HepG2 (cell line): ENCODE measurements at regions not wholly inside any gene's neighbourhood (a gene's known extent, or its start where the extent isn't known, plus 50 kb on each side); places are given as distances from the start of the nearest gene placed in this dataset.
A peak's percentile ranks its signal among the peaks of the same experiment; 100 is the strongest.

Experiments
- ATAC-seq: fragments of 200-7000 bp; cut with Tn5 transposase; 3 replicates; pipeline ENCODE4 v1.9.1; 2020; ENCODE audit warnings: mild to moderate bottlenecking, moderate library complexity
- BruUV-seq: library from RNA; stranded (reverse); fragments of 400-500 nt; replicated peaks from 2 replicates; lab custom pipeline; 2021; lab: Mats Ljungman, UMichigan
- CTCF ChIA-PET: fragments of 300-600 bp; formaldehyde crosslinking; extraction: SDS; loops from one replicate; lab custom pipeline; 2021; ENCODE audit warnings: low total read pairs, inconsistent platforms, low intra/inter-chr PET ratio; lab: Yijun Ruan, JAX
- POLR2A ChIA-PET: fragments of 350-600 bp; sonication (Branson Sonifier 250); formaldehyde crosslinking; loops from one replicate; lab custom pipeline; 2020; ENCODE audit warnings: antibody characterized with exemption, inconsistent platforms; lab: Yijun Ruan, JAX
- DNase-seq: peaks from one replicate; pipeline ENCODE4 v3.0.0-alpha.2; 2015; ENCODE audit warnings: low spot score
- FAIRE-seq: peaks from 3 replicates; lab custom pipeline; 2011; peaks lifted over from hg19 to GRCh38; lab: Jason Lieb, UNC
- H2AFZ ChIP-seq: one replicate; pipeline ENCODE4 v1.6.1; 2011; ENCODE audit warnings: low read length, inconsistent platforms
- H3K27ac ChIP-seq: fragments of 300-600 bp; 3 replicates; pipeline ENCODE4 v1.8.0; 2011; ENCODE audit warnings: mixed run types, mild to moderate bottlenecking, mixed read lengths, low read length, inconsistent platforms; ENCODE audit not compliant: insufficient read depth; ENCODE audit errors: extremely low read length
- H3K27me3 ChIP-seq, 2 experiments: fragments of 200-600 bp in 1 of 2; 2 replicates in 1 of 2; 3 replicates in 1 of 2; pipeline versions ENCODE4 v1.6.0 to v1.8.0; 2011; ENCODE audit warnings: low read length in 2 of 2, mild to moderate bottlenecking in 2 of 2, moderate library complexity in 2 of 2, inconsistent platforms in 1 of 2; ENCODE audit not compliant: insufficient read depth in 2 of 2, control insufficient read depth in 1 of 2
- H3K36me3 ChIP-seq, 2 experiments: fragments of 200-600 bp in 1 of 2; replicated peaks in 1 of 2; 2 replicates in 1 of 2; 3 replicates in 1 of 2; pipeline versions ENCODE4 v1.5.1 to v1.8.0; 2011; ENCODE audit warnings: low read length in 2 of 2, inconsistent platforms in 1 of 2; ENCODE audit not compliant: insufficient read depth in 2 of 2, control insufficient read depth in 1 of 2
- H3K4me1 ChIP-seq: 2 replicates; pipeline ENCODE4 v1.5.1; 2012; ENCODE audit warnings: low read length, inconsistent platforms; ENCODE audit not compliant: insufficient read depth
- H3K4me2 ChIP-seq: 2 replicates; pipeline ENCODE4 v1.6.0; 2011; ENCODE audit warnings: low read depth, low read length, inconsistent platforms
- H3K4me3 ChIP-seq, 3 experiments: fragments of 200-600 bp in 1 of 3; sonication (generic), shearing (Covaris generic) in 1 of 3; replicated peaks in 1 of 3; 2 replicates each; pipeline ENCODE4 v1.5.1; 2011 to 2016; ENCODE audit warnings: low read length in 3 of 3, inconsistent platforms in 2 of 3, low read depth in 2 of 3, mild to moderate bottlenecking in 2 of 3, control low read depth in 1 of 3, mixed read lengths in 1 of 3; ENCODE audit not compliant: insufficient read depth in 1 of 3
- H3K79me2 ChIP-seq: one replicate; pipeline ENCODE4 v1.6.1; 2011; ENCODE audit warnings: low read length, inconsistent platforms; ENCODE audit not compliant: insufficient read depth
- H3K9ac ChIP-seq: 2 replicates; pipeline ENCODE4 v1.6.0; 2011; ENCODE audit warnings: mild to moderate bottlenecking, low read depth, low read length, inconsistent platforms; ENCODE audit not compliant: insufficient read depth
- H3K9me3 ChIP-seq: 2 replicates; pipeline ENCODE4 v1.5.1; 2012; ENCODE audit warnings: mild to moderate bottlenecking, low read length
- H4K20me1 ChIP-seq: 2 replicates; pipeline ENCODE4 v1.6.0; 2011; ENCODE audit warnings: inconsistent platforms, mild to moderate bottlenecking, low read length, moderate library complexity; ENCODE audit not compliant: insufficient read depth
- BCL6 ChIP-seq: IDR thresholded peaks from 2 replicates; pipeline ENCODE4 v1.6.1; 2016; ENCODE audit warnings: missing genetic modification reagents, missing compliant biosample characterization
- CERS6 ChIP-seq: sonication (generic); formaldehyde crosslinking; IDR thresholded peaks from 2 replicates; pipeline ENCODE4 v1.5.0; 2020; ENCODE audit warnings: missing genetic modification reagents
- FOXC1 ChIP-seq: sonication (generic); formaldehyde crosslinking; IDR thresholded peaks from 2 replicates; pipeline ENCODE4 v1.8.0; 2022; ENCODE audit warnings: mild to moderate bottlenecking, missing genetic modification reagents, borderline replicate concordance
- ZNF503 ChIP-seq: sonication (generic); formaldehyde crosslinking; IDR thresholded peaks from 2 replicates; pipeline ENCODE4 v1.4.0; 2020; ENCODE audit warnings: missing genetic modification reagents
- WGBS: methylation state at CpG from one replicate; pipeline ENCODE4 v1.1.6; 2017; ENCODE audit warnings: low lambda C conversion rate; 5-methylcytosine and 5-hydroxymethylcytosine counted together
- in situ Hi-C: cut with HindIII; loops from 2 replicates; pipeline ENCODE4 v1.10.0; 2017; ENCODE audit warnings: low pct_unique_long_range_greater_than_20kb; ENCODE audit not compliant: extremely low pct_ligation_motif_present
- intact Hi-C: fragments of 100-400 bp; cut with micrococcal nuclease; formaldehyde crosslinking; loops from one replicate; pipeline ENCODE4 v1.10.0; 2022; ENCODE audit not compliant: unreplicated experiment
- TF ChIP-seq, protein P1 (sequence below), 2 experiments: IDR thresholded peaks; 2 replicates each; pipeline ENCODE4 v1.6.1; 2011 to 2012; ENCODE audit warnings: low read length in 2 of 2, borderline replicate concordance in 1 of 2, low read depth in 1 of 2, mild to moderate bottlenecking in 1 of 2, moderate library complexity in 1 of 2
- TF ChIP-seq, protein P2 (sequence below): sonication (generic); formaldehyde crosslinking; IDR thresholded peaks from 2 replicates; pipeline ENCODE4 v1.9.0; 2021; ENCODE audit warnings: missing genetic modification reagents, borderline replicate concordance

DNA sequence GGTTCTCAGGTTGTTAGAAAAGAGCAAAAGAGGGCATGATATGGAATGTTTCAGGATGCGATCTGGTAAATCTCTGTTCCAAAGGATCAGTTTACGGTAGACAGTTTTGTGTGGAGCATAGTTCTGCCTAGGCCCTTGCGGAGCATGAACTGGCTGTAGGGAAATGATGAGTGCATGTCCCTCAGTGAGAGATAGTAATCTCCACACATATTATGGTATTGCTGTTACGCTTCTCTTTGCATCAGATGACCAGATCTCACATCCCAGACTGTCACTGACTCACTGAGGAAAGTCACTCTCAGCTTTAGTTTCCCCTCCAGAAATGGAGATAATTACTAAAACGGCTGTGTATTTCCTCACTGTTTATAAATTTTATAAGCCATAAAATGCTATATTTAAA is 836.0 kb downstream of the JRKL start:
- Histone ChIP-seq H3K36me3 (no peaks in the 10 kb centered on the region), H2AFZ (peak overlapping the region; percentile 6), H3K9me3 (no peaks in the 10 kb centered on the region), H3K9ac (no peak overlapping the region), H3K4me3 (no peak overlapping the region), H4K20me1 (no peaks in the 10 kb centered on the region), H3K4me1 (no peaks in the 10 kb centered on the region), H3K4me2 (no peak overlapping the region), H3K27ac (no peak overlapping the region), H3K79me2 (no peaks in the 10 kb centered on the region), H3K27me3 (no peaks in the 10 kb centered on the region)
- ATAC-seq (no peak), FAIRE-seq (no peak), DNase-seq (no peak)
- WGBS, result 25% methylated on average over 5 of the region's 5 CpGs
- in situ Hi-C loops, result no loop called here
- TF ChIP-seq CERS6 (CRISPR knock-in tag), result no peak
- no peak for TF ChIP-seq BCL6
- no peak for TF ChIP-seq ZNF503 (CRISPR knock-in tag)
- TF ChIP-seq FOXC1 (CRISPR knock-in tag), result no peak
- no TSS peak for BruUV-seq
- intact Hi-C loops, result no loop called here
- POLR2A ChIA-PET, result no interaction called here
- CTCF ChIA-PET, result no interaction called here

GRCh38 chr11:97229936-97230335 is 840.1 kb downstream of the JRKL start:
- intact Hi-C loops (no loop called here), in situ Hi-C loops (no loop called here)
- BruUV-seq, result no TSS peak
- CTCF ChIA-PET, result no interaction called here
- H3K9ac ChIP-seq, result no peak overlapping the region
- no peaks in the 10 kb centered on the region for H3K9me3 ChIP-seq
- no peaks in the 10 kb centered on the region for H4K20me1 ChIP-seq
- H2AFZ ChIP-seq, result no peak overlapping the region
- POLR2A ChIA-PET, result no interaction called here
- H3K36me3 ChIP-seq, result no peaks in the 10 kb centered on the region
- H3K4me1 ChIP-seq, result no peaks in the 10 kb centered on the region
- H3K27ac ChIP-seq, result no peak overlapping the region
- ATAC-seq (no peak), DNase-seq (no peak), FAIRE-seq (no peak)
- H3K79me2 ChIP-seq, result no peaks in the 10 kb centered on the region
- H3K4me2 ChIP-seq, result no peak overlapping the region
- no peaks in the 10 kb centered on the region for H3K27me3 ChIP-seq
- no peak overlapping the region for H3K4me3 ChIP-seq
- 5% methylated on average over 3 of the region's 3 CpGs for WGBS
- TF ChIP-seq, protein P1, sequence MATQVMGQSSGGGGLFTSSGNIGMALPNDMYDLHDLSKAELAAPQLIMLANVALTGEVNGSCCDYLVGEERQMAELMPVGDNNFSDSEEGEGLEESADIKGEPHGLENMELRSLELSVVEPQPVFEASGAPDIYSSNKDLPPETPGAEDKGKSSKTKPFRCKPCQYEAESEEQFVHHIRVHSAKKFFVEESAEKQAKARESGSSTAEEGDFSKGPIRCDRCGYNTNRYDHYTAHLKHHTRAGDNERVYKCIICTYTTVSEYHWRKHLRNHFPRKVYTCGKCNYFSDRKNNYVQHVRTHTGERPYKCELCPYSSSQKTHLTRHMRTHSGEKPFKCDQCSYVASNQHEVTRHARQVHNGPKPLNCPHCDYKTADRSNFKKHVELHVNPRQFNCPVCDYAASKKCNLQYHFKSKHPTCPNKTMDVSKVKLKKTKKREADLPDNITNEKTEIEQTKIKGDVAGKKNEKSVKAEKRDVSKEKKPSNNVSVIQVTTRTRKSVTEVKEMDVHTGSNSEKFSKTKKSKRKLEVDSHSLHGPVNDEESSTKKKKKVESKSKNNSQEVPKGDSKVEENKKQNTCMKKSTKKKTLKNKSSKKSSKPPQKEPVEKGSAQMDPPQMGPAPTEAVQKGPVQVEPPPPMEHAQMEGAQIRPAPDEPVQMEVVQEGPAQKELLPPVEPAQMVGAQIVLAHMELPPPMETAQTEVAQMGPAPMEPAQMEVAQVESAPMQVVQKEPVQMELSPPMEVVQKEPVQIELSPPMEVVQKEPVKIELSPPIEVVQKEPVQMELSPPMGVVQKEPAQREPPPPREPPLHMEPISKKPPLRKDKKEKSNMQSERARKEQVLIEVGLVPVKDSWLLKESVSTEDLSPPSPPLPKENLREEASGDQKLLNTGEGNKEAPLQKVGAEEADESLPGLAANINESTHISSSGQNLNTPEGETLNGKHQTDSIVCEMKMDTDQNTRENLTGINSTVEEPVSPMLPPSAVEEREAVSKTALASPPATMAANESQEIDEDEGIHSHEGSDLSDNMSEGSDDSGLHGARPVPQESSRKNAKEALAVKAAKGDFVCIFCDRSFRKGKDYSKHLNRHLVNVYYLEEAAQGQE (IDR thresholded peaks at IDR 0.05; ENCODE audit: borderline replicate concordance in 1 of 2, low read depth in 1 of 2, low read length in 2 of 2), result no peak
- TF ChIP-seq, protein P2, sequence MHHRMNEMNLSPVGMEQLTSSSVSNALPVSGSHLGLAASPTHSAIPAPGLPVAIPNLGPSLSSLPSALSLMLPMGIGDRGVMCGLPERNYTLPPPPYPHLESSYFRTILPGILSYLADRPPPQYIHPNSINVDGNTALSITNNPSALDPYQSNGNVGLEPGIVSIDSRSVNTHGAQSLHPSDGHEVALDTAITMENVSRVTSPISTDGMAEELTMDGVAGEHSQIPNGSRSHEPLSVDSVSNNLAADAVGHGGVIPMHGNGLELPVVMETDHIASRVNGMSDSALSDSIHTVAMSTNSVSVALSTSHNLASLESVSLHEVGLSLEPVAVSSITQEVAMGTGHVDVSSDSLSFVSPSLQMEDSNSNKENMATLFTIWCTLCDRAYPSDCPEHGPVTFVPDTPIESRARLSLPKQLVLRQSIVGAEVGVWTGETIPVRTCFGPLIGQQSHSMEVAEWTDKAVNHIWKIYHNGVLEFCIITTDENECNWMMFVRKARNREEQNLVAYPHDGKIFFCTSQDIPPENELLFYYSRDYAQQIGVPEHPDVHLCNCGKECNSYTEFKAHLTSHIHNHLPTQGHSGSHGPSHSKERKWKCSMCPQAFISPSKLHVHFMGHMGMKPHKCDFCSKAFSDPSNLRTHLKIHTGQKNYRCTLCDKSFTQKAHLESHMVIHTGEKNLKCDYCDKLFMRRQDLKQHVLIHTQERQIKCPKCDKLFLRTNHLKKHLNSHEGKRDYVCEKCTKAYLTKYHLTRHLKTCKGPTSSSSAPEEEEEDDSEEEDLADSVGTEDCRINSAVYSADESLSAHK (CRISPR knock-in tag), result no peak
